NT2/D1 (cell line): ENCODE measurements at regions not wholly inside any gene's neighbourhood (a gene's known extent, or its start where the extent isn't known, plus 50 kb on each side); places are given as distances from the start of the nearest gene placed in this dataset.

Experiments used
- DNase-seq: peaks from one replicate; pipeline ENCODE4 v3.0.0-alpha.2; 2011; ENCODE audit warnings: low read depth, low spot score
- H3K27me3 ChIP-seq: 2 replicates; pipeline ENCODE4 v1.6.0; 2011; ENCODE audit warnings: mild to moderate bottlenecking; ENCODE audit not compliant: insufficient read length, insufficient read depth
- H3K36me3 ChIP-seq: 2 replicates; pipeline ENCODE4 v1.6.1; 2011; ENCODE audit warnings: mild to moderate bottlenecking, low read length, mixed read lengths; ENCODE audit not compliant: insufficient read depth, insufficient read length
- H3K4me1 ChIP-seq: 2 replicates; pipeline ENCODE4 v1.5.1; 2011; ENCODE audit not compliant: insufficient read depth, insufficient read length
- H3K4me3 ChIP-seq: 2 replicates; pipeline ENCODE4 v1.5.1; 2011; ENCODE audit warnings: low read depth; ENCODE audit not compliant: insufficient read length
- H3K9ac ChIP-seq: 2 replicates; pipeline ENCODE4 v1.6.0; 2011; ENCODE audit warnings: low read depth; ENCODE audit not compliant: insufficient read length
- H3K9me3 ChIP-seq: 2 replicates; pipeline ENCODE4 v1.5.1; 2011; ENCODE audit warnings: mild to moderate bottlenecking, low read length; ENCODE audit not compliant: insufficient read depth
- SUZ12 ChIP-seq: IDR thresholded peaks from 2 replicates; pipeline ENCODE4 v1.6.1; 2011; ENCODE audit not compliant: insufficient read length, insufficient read depth; ENCODE audit errors: extremely low read depth
- YY1 ChIP-seq: IDR thresholded peaks from 2 replicates; pipeline ENCODE4 v1.6.1; 2011; ENCODE audit not compliant: insufficient read length, insufficient read depth
- ZNF274 ChIP-seq: IDR thresholded peaks from 2 replicates; pipeline ENCODE4 v1.6.1; 2011; ENCODE audit warnings: mild to moderate bottlenecking, low read depth, low read length

- Histone ChIP-seq H3K27me3 (no peaks in the 10 kb centered on the region), H3K4me1 (peaks cover 7% of the 10 kb centered on the region), H3K4me3 (no peak overlapping the region), H3K36me3 (no peaks in the 10 kb centered on the region), H3K9me3 (no peaks in the 10 kb centered on the region), H3K9ac (no peak overlapping the region)
- DNase-seq = no peak
- TF ChIP-seq ZNF274 = no peak
- TF ChIP-seq SUZ12 = no peak
- TF ChIP-seq YY1 = no peak
Observed at GRCh38 chr11:31877083-31877482, 66.0 kb upstream of the PAX6 start.

GRCh38 chr11:31875866-31876560 lies 64.9 kb upstream of the PAX6 start:
- H3K4me3 ChIP-seq = no peak overlapping the region
- peaks cover 10% of the 10 kb centered on the region for H3K4me1 ChIP-seq
- no peaks in the 10 kb centered on the region for H3K36me3 ChIP-seq
- no peak for TF ChIP-seq ZNF274
- no peak for TF ChIP-seq YY1
- no peak for TF ChIP-seq SUZ12
- no peak for DNase-seq
- H3K9ac ChIP-seq = no peak overlapping the region
- H3K9me3 ChIP-seq = no peaks in the 10 kb centered on the region
- H3K27me3 ChIP-seq = no peaks in the 10 kb centered on the region

DNA sequence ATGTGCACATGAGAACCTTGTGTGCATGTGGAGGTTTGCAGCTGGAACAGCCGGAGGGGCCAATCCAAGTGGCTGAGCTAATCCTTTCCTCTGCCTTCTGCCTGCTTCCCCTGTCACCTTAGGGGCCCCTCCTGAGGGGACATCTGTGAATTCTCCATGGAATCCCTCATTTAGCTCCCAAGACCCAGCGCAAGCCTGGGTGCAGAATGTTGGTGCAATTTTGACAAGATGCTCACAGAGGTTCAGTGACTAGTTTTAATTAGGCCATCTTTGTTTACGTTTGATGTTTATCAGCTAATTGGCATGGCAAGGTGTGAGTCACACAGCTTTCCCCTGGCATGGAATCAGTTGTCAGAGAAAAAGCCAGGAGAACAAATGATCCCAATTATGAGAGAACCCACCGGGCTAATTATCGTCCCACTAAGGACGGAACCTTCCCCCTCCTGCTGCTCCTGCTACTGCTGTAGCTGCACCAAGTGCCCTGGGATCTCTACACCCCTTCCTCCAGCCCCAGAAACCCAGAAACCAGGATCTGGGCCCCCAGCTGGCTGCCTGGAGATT lies 63.6 kb upstream of the PAX6 start:
- no peaks in the 10 kb centered on the region for H3K9me3 ChIP-seq
- TF ChIP-seq SUZ12 = no peak
- no peak for TF ChIP-seq YY1
- no peak for TF ChIP-seq ZNF274
- no peaks in the 10 kb centered on the region for H3K36me3 ChIP-seq
- DNase-seq = no peak
- H3K4me3 ChIP-seq = no peak overlapping the region
- H3K4me1 ChIP-seq = peaks cover 10% of the 10 kb centered on the region
- H3K9ac ChIP-seq = no peak overlapping the region
- H3K27me3 ChIP-seq = no peaks in the 10 kb centered on the region

DNA sequence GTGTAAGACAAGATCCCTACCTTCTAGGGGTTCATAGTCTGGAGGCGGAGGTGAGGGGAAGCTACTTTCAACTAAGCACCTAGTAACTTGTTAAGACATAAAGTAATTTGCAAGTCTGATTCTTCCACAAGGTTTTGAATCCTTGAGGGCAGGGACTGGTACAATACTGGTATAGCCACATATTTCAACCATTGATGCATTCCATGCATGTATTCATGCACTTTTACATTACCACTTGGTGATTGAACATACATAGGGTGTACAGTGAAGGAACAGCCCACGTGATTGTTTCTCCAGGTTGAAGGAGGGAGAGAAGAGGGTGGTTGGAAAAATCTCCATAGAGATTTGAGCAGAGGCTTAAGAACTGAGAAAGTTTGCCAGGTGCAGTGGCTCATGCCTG lies 62.0 kb upstream of the PAX6 start:
- no peak for DNase-seq
- no peak overlapping the region for H3K4me3 ChIP-seq
- no peaks in the 10 kb centered on the region for H3K9me3 ChIP-seq
- TF ChIP-seq SUZ12 (no peak), YY1 (no peak), ZNF274 (no peak)
- H3K36me3 ChIP-seq = no peaks in the 10 kb centered on the region
- H3K9ac ChIP-seq = no peak overlapping the region
- H3K27me3 ChIP-seq = no peaks in the 10 kb centered on the region
- H3K4me1 ChIP-seq = peaks cover 10% of the 10 kb centered on the region

DNA sequence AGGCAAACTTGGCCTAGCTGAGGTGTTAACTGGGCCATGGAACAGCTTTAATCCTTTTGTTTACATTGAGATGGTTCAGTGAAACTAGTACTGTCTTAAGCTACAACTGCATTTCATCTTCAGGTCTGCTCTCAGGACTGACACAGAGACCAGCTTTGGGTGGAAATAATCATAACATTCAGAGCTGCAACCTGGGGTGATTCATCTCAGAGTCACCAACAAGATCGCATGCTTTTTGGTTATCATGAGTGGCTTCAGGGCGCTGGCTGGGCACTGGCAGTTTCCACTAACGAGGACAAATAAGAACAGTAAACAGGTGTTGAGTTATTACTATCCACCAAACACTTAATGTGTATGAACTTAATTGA lies 60.9 kb upstream of the PAX6 start:
- no peak overlapping the region for H3K4me3 ChIP-seq
- H3K9me3 ChIP-seq = no peaks in the 10 kb centered on the region
- H3K36me3 ChIP-seq = no peaks in the 10 kb centered on the region
- TF ChIP-seq ZNF274 (no peak), SUZ12 (no peak), YY1 (no peak)
- H3K27me3 ChIP-seq = no peaks in the 10 kb centered on the region
- H3K9ac ChIP-seq = no peak overlapping the region
- H3K4me1 ChIP-seq = peaks cover 10% of the 10 kb centered on the region
- DNase-seq = no peak

GRCh38 chr11:31871310-31872075 lies 60.4 kb upstream of the PAX6 start:
- TF ChIP-seq ZNF274 = no peak
- TF ChIP-seq SUZ12 = no peak
- no peak for TF ChIP-seq YY1

More at GRCh38 chr11:31871310-31872075, 60.4 kb upstream of the PAX6 start:
- H3K4me3 ChIP-seq = no peak overlapping the region
- H3K36me3 ChIP-seq = no peaks in the 10 kb centered on the region
- peak overlapping the region; percentile 18 for H3K9ac ChIP-seq
- no peaks in the 10 kb centered on the region for H3K27me3 ChIP-seq
- no peaks in the 10 kb centered on the region for H3K9me3 ChIP-seq
- DNase-seq = no peak
- H3K4me1 ChIP-seq = peaks cover 10% of the 10 kb centered on the region
